Fibroblast of villous mesenchyme (primary cell): ENCODE measurements at regions not wholly inside any gene's neighbourhood (a gene's known extent, or its start where the extent isn't known, plus 50 kb on each side); places are given as distances from the start of the nearest gene placed in this dataset.

Source experiments
- DNase-seq: peaks from one replicate; pipeline ENCODE4 v3.0.0-alpha.2; 2010; ENCODE audit warnings: low read depth
- H3K4me3 ChIP-seq: 2 replicates; pipeline ENCODE4 v1.5.1; 2011; ENCODE audit warnings: low read depth, mild to moderate bottlenecking, low read length
- TF ChIP-seq, protein P1 (sequence below): IDR thresholded peaks from 2 replicates; pipeline ENCODE4 v1.5.1; 2012; ENCODE audit warnings: low read depth, mild to moderate bottlenecking, low read length; ENCODE audit not compliant: insufficient read depth

DNA sequence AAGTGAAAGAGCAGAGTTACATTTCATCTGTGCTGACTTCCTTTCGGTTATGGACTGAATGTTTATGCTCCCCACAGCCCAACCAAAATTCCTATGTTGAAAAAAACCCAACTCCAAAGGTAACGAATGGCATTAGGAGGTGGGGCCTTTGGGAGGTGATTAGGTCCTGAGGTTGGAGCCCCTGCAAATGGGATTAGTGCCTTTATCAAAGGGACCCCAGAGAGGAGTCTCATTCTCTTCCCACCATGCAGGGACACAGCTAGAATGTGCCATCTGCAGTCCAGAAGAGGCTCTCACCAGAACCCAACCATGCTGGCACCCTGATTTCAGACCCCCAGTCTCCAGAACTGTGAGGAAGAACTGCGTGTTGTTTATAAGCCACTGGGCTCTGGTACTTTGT lies 199.3 kb downstream of the TOMM20 start:
- DNase-seq: no peak
- no peak overlapping the region for H3K4me3 ChIP-seq
- TF ChIP-seq, protein P1, sequence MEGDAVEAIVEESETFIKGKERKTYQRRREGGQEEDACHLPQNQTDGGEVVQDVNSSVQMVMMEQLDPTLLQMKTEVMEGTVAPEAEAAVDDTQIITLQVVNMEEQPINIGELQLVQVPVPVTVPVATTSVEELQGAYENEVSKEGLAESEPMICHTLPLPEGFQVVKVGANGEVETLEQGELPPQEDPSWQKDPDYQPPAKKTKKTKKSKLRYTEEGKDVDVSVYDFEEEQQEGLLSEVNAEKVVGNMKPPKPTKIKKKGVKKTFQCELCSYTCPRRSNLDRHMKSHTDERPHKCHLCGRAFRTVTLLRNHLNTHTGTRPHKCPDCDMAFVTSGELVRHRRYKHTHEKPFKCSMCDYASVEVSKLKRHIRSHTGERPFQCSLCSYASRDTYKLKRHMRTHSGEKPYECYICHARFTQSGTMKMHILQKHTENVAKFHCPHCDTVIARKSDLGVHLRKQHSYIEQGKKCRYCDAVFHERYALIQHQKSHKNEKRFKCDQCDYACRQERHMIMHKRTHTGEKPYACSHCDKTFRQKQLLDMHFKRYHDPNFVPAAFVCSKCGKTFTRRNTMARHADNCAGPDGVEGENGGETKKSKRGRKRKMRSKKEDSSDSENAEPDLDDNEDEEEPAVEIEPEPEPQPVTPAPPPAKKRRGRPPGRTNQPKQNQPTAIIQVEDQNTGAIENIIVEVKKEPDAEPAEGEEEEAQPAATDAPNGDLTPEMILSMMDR: no peak

DNA sequence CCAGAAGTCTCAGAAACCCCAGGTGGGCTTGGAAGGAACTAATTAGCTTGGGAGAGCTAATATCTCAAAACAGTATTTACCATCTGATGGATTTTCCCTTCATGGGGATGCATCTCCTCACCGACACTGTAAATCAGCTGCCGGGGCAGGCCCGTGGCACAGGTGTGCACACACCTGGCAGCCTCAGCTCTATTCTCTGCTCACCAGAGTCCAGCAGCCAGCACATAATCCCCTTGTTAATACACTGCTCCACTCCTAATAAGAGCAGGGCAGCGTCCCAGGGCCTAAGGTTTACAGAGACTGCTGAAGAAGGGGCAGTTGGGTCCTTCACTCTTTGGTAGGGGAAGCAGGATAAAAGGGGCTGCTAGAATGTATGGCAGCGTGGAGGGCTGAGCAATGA lies 200.0 kb downstream of the TOMM20 start:
- TF ChIP-seq, protein P1: no peak
- DNase-seq: no peak
- H3K4me3 ChIP-seq: no peak overlapping the region

DNA sequence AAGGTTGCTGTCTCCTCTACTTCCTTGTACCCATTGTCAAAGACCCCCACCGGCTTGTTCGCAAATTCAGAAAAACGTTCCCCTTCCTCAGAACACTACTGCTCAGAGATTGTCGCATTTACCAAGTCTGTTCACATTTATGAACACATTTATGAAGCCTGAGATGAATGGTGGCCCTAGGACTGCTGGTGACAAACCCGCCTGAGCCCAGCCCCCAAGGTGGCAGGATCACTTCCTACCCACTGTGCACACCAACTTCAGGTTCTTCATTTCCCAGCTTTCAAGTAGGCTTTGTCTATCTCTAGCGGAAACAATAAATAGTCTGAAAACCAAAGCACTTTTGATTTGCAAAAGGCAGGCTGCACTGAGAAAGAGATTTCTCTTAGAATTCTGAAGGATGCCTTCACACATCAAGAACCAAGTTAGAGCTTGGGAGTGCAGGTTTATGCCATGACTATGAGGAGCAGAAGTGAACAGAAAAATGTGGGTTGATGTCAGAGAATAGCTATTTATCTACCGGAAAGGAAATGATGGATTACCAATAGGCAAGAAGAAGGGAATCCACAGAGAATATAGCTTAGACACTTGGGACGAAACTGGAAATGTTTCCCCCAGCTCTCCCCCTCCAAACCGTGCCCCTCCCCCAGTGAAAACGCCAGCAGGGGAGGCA lies 200.5 kb downstream of the TOMM20 start:
- no peak overlapping the region for H3K4me3 ChIP-seq
- DNase-seq: no peak
- TF ChIP-seq, protein P1: no peak

DNA sequence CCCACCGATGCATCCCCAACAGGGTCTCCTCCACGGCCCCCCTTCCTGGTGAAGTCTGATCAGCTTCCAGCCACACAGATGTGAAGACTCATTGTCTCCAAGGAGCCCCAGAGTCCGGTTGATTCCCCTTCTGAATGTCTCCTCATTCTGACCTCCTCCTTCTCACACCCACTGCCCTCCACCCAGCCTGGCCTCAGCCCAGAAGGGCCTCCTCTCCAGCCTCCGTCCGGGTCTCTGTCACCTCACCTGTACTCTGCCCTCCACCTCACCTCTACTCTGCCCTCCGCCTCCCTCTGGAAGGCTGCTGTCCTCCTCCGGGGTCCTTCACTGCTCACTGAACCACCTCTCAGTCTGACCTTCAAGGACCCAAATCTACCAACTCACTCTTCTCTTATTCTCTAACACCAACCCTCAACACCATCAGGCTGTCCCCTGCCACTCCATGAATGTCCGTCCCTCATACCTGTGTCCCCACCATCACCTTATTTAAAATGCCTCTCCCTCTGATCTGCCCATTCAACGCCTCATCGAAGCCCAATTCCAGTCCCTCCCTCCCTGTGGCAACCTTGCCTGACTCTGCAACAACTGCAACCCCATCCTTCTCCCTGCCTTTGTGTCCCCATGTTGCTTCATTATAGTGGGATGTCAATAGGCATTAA lies 201.2 kb downstream of the TOMM20 start:
- DNase-seq: no peak
- TF ChIP-seq, protein P1: no peak
- H3K4me3 ChIP-seq: no peak overlapping the region

DNA sequence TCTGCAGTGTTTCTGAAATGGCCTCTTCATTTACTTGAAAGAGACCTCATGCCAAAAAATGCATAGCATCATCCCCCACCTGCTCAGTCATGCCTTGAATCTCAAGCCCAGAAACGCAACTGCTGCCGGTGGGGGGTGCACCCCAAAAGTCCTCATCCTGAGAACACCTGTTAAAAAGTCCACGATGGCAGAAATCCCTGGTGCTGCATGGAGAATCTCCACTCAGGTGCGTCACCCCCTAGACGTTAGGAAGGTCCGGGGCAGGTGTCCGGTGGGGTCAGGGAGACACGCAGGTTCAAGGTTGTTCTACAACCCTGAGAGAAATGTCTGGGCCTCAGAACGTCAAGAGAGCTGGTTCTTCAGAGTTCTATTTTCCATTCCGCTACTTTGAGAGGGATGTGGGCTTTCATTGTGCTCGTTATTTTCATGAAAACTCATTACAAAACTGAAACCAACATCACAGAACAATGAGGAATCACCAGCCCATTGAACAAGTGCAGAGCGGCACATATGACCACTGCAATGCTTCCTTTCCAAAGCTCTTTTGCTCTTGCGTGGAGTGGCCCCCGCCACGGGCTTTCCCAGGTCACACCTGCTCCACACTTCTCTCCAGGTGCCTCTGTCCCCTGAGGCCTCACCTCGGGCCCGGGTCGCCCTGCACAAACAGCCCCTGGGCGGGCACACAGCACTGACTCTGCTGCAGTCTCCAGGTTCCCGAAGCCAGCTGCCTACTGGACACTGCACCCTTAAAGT lies 201.9 kb downstream of the TOMM20 start:
- TF ChIP-seq, protein P1: no peak
- no peak overlapping the region for H3K4me3 ChIP-seq
- no peak for DNase-seq

DNA sequence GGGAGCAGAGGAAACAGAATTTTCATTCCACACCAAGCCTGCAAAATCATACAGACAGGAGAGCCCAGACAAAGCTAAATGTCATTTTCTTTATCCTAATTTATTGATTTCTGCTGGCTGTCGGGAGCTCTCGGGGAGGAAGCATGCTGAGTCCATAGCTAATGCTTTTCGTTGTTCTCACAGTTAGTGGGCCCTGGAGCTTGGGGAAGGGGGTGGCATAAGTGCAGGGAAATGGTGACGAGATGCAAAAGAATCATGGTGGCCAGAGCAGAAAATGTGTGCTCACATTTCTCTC lies 202.4 kb downstream of the TOMM20 start:
- H3K4me3 ChIP-seq: no peak overlapping the region
- TF ChIP-seq, protein P1: no peak
- no peak for DNase-seq
